Fibroblast of lung (primary cell): ENCODE measurements at regions not wholly inside any gene's neighbourhood (a gene's known extent, or its start where the extent isn't known, plus 50 kb on each side); places are given as distances from the start of the nearest gene placed in this dataset.

Source experiments
- DNase-seq, 2 donors: peaks; one replicate each; pipeline versions ENCODE4 v3.0.0 to v3.0.0-alpha.2; 2010; ENCODE audit warnings: low read depth in 2 of 2
- H2AFZ ChIP-seq: 2 replicates; pipeline ENCODE4 v1.5.1; 2012; ENCODE audit warnings: low read length, control low read depth, inconsistent platforms
- H3K27ac ChIP-seq: 2 replicates; pipeline ENCODE4 v1.5.1; 2011; ENCODE audit warnings: low read length, control low read depth; ENCODE audit not compliant: insufficient read depth
- H3K27me3 ChIP-seq: 2 replicates; pipeline ENCODE4 v1.5.1; 2011; ENCODE audit warnings: mild to moderate bottlenecking, low read length; ENCODE audit not compliant: control insufficient read depth, insufficient read depth
- H3K36me3 ChIP-seq: 2 replicates; pipeline ENCODE4 v1.5.1; 2011; ENCODE audit warnings: low read length; ENCODE audit not compliant: control insufficient read depth, insufficient read depth
- H3K4me1 ChIP-seq: 2 replicates; pipeline ENCODE4 v1.5.1; 2011; ENCODE audit warnings: low read length; ENCODE audit not compliant: control insufficient read depth, insufficient read depth; ENCODE audit errors: extremely low read depth
- H3K4me2 ChIP-seq: 2 replicates; pipeline ENCODE4 v1.5.1; 2011; ENCODE audit warnings: low read length, control low read depth; ENCODE audit not compliant: insufficient read depth; ENCODE audit errors: extremely low read depth
- H3K4me3 ChIP-seq, 4 experiments: fragments of 200-600 bp in 1 of 4; sonication (generic) in 1 of 4; replicated peaks in 1 of 4; 2 replicates each; pipeline ENCODE4 v1.5.1; 2011 to 2016; ENCODE audit warnings: low read length in 4 of 4, low read depth in 3 of 4, mild to moderate bottlenecking in 3 of 4, control low read depth in 2 of 4, inconsistent platforms in 1 of 4, mixed read lengths in 1 of 4; ENCODE audit not compliant: insufficient read depth in 1 of 4; ENCODE audit errors: control extremely low read depth in 1 of 4
- H3K79me2 ChIP-seq: 2 replicates; pipeline ENCODE4 v1.5.1; 2012; ENCODE audit warnings: mild to moderate bottlenecking, low read length, inconsistent platforms; ENCODE audit not compliant: control insufficient read depth, insufficient read depth
- H3K9ac ChIP-seq: 2 replicates; pipeline ENCODE4 v1.5.1; 2011; ENCODE audit warnings: mild to moderate bottlenecking, low read length, control low read depth; ENCODE audit not compliant: insufficient read depth
- H3K9me3 ChIP-seq: 2 replicates; pipeline ENCODE4 v1.5.1; 2012; ENCODE audit warnings: low read depth, low read length; ENCODE audit not compliant: control insufficient read depth, insufficient read depth
- H4K20me1 ChIP-seq: 2 replicates; pipeline ENCODE4 v1.5.1; 2011; ENCODE audit warnings: low read length; ENCODE audit not compliant: control insufficient read depth, insufficient read depth; ENCODE audit errors: extremely low read depth
- CTCF ChIP-seq, 2 donors: IDR thresholded peaks in 1 of 2; conservative IDR thresholded peaks in 1 of 2; 1 replicate in 1 of 2; 2 replicates in 1 of 2; pipeline ENCODE4 v1.5.1; 2011 to 2012; ENCODE audit warnings: low read length in 2 of 2, control low read depth in 1 of 2, inconsistent platforms in 1 of 2, low read depth in 1 of 2, mild to moderate bottlenecking in 1 of 2
- EZH2 ChIP-seq: IDR thresholded peaks from 2 replicates; pipeline ENCODE4 v1.5.1; 2012; ENCODE audit warnings: low read length, control low read depth, mild to moderate bottlenecking; ENCODE audit errors: missing control alignments

GRCh38 chr3:84806958-84807357 lies 151.8 kb upstream of the CADM2 start:
- DNase-seq = no peak
- no peaks in the 10 kb centered on the region for H3K36me3 ChIP-seq
- H3K79me2 ChIP-seq = no peaks in the 10 kb centered on the region
- H3K4me2 ChIP-seq = no peak overlapping the region
- H3K9ac ChIP-seq = no peak overlapping the region
- H2AFZ ChIP-seq = no peak overlapping the region
- H3K27ac ChIP-seq = no peak overlapping the region
- no peaks in the 10 kb centered on the region for H3K4me1 ChIP-seq
- H4K20me1 ChIP-seq = no peaks in the 10 kb centered on the region
- no peaks in the 10 kb centered on the region for H3K9me3 ChIP-seq
- no peaks in the 10 kb centered on the region for H3K27me3 ChIP-seq
- H3K4me3 ChIP-seq = no peak overlapping the region
- no peak for TF ChIP-seq CTCF (conservative IDR thresholded peaks at IDR 0.05 in 1 of 2, IDR thresholded peaks at IDR 0.05 in 1 of 2; ENCODE audit: low read depth in 1 of 2, low read length in 2 of 2)
- no peak for TF ChIP-seq EZH2

GRCh38 chr3:84820126-84820525 lies 138.7 kb upstream of the CADM2 start:
- Histone ChIP-seq H3K4me2 (no peak overlapping the region), H3K9me3 (no peaks in the 10 kb centered on the region), H3K27ac (no peak overlapping the region), H3K27me3 (no peaks in the 10 kb centered on the region), H2AFZ (no peak overlapping the region), H3K4me1 (no peaks in the 10 kb centered on the region), H4K20me1 (no peaks in the 10 kb centered on the region), H3K4me3 (no peak overlapping the region), H3K36me3 (no peaks in the 10 kb centered on the region), H3K9ac (no peak overlapping the region), H3K79me2 (no peaks in the 10 kb centered on the region)
- no peak for TF ChIP-seq CTCF (conservative IDR thresholded peaks at IDR 0.05 in 1 of 2, IDR thresholded peaks at IDR 0.05 in 1 of 2; ENCODE audit: low read depth in 1 of 2, low read length in 2 of 2)
- TF ChIP-seq EZH2 = no peak
- no peak for DNase-seq

GRCh38 chr3:84820906-84821305 lies 137.9 kb upstream of the CADM2 start:
- H3K36me3 ChIP-seq = no peaks in the 10 kb centered on the region
- TF ChIP-seq CTCF (conservative IDR thresholded peaks at IDR 0.05 in 1 of 2, IDR thresholded peaks at IDR 0.05 in 1 of 2; ENCODE audit: low read depth in 1 of 2, low read length in 2 of 2) (no peak), EZH2 (no peak)
- H3K27me3 ChIP-seq = no peaks in the 10 kb centered on the region
- H3K27ac ChIP-seq = no peak overlapping the region
- no peaks in the 10 kb centered on the region for H4K20me1 ChIP-seq
- H3K4me3 ChIP-seq = no peak overlapping the region
- H3K9ac ChIP-seq = no peak overlapping the region
- no peak overlapping the region for H3K4me2 ChIP-seq
- no peak overlapping the region for H2AFZ ChIP-seq
- DNase-seq = no peak
- H3K79me2 ChIP-seq = no peaks in the 10 kb centered on the region
- H3K9me3 ChIP-seq = no peaks in the 10 kb centered on the region
- no peaks in the 10 kb centered on the region for H3K4me1 ChIP-seq
